ENCODE measurements at regions not wholly inside any gene's neighbourhood (a gene's known extent, or its start where the extent isn't known, plus 50 kb on each side); places are given as distances from the start of the nearest gene placed in this dataset.
A peak's percentile ranks its signal among the peaks of the same experiment; 100 is the strongest.
"Not testable (repeated sequence)": the region's sequence is repeated elsewhere in the genome, so short reads cannot be mapped to it uniquely, and the experiment has no call there.

DNA sequence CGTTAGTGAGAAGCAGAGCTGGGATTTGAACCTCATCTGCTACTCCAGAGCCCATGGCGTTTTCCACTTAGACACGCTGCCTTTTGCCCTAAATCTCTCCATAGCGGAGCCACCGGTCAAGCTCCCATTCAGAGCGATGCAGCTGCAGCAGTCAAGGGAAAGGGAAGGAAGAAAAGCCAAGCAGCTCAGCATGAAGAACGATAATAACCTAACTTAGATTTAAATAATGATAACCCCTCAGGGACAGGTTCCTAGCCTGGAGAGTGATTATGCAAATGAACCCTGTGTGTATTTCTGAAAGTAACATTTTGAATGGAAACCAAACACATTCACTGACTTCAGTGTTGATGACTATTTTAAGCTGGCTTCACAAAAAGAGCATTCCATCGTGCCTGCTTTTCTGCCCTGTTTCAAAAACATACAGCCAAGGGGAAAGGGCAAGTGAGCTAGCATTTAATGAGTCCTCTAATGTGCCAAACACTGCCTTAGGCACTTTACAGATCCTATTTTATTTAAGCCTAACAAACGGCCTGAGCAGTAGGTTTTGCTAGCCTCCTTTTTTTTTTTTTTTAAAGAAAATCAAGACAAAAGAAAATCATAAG, 798.3 kb downstream of the CDH8 start:
- H3K4me3 ChIP-seq (ENCODE audit: low read length), result no peak overlapping the region
- no peak for DNase-seq (ENCODE audit: low read depth, low spot score)

GRCh38 chr16:61233713-61234112, 802.5 kb downstream of the CDH8 start:
- DNase-seq (ENCODE audit: low read depth, low spot score), result no peak
- H3K4me3 ChIP-seq (ENCODE audit: low read length), result no peak overlapping the region

DNA sequence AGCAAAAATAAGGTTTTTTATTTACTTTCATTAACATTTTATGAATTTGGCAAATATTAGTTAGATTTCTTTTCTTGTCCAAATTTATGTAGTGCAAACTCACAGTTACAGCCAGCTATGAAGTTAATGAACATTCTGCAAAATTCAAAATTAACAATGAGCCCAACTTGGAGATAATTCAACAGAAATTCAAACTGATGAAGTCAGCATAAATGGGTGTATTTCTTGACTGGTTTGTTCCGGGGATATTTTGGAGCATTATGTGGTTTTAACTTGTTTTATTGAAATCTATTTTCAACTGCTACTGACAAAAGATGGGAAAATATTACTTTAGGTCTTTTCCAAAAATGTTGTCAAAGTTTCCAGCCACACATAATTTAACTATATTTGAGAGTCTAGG, 807.9 kb downstream of the CDH8 start:
- no peak overlapping the region for H3K4me3 ChIP-seq (ENCODE audit: low read length)
- DNase-seq (ENCODE audit: low read depth, low spot score), result no peak

DNA sequence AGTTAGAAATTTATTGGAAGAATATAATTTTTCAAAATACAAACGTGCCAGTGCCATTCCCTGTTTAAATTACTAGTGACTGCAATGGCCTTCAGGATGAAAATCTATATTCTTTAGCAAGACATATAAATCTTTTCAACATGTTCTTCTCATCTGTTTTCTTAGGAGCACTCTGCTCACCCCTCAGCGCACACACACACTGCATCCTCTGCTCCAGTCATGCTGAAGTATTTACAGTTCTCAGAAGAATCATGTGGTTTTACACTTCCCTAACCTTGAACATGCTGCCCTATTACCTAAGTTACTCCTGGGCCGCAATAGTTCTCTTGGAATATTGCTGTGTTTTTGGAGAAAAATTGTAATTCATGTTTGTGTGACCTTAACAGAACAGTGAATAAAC, 820.6 kb downstream of the CDH8 start:
- no peak overlapping the region for H3K4me3 ChIP-seq (ENCODE audit: low read length)
- no peak for DNase-seq (ENCODE audit: low read depth, low spot score)

GRCh38 chr16:61214780-61215179, 821.5 kb downstream of the CDH8 start:
- H3K4me3 ChIP-seq (ENCODE audit: low read length), result no peak overlapping the region
- no peak for DNase-seq (ENCODE audit: low read depth, low spot score)

DNA sequence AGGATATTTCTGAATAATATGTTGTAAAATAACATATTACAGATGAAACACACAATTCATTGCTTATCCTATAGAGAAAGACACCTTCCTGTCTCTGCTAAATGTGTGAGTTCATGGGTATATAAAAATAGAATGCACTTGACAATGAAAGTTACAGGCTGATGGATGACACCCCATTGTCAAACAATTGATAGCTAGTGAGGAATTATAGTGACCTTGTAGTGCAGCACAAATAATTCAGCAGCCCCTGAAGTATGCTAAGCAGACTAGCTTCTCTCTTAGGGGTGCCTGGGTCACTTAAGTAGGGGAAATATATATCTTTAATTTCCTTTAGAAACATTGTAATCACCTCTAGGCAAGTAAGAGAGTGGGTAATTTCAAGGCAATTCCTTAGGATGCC, 826.2 kb downstream of the CDH8 start:
- H3K4me3 ChIP-seq (ENCODE audit: low read length), result no peak overlapping the region

GRCh38 chr16:61195006-61195405, 841.2 kb downstream of the CDH8 start:
- no peak for DNase-seq (ENCODE audit: low read depth, low spot score)

More for the DNA sequence above, 826.2 kb downstream of the CDH8 start:
- DNase-seq (ENCODE audit: low read depth, low spot score), result no peak

GRCh38 chr16:61194573-61194972, 841.7 kb downstream of the CDH8 start:
- no peak for DNase-seq (ENCODE audit: low read depth, low spot score)
- no peak overlapping the region for H3K4me3 ChIP-seq (ENCODE audit: low read length)

More at GRCh38 chr16:61195006-61195405, 841.2 kb downstream of the CDH8 start:
- H3K4me3 ChIP-seq (ENCODE audit: low read length), result no peak overlapping the region

GRCh38 chr16:61182391-61182790, 853.8 kb downstream of the CDH8 start:
- DNase-seq (ENCODE audit: low read depth, low spot score), result no peak
- H3K4me3 ChIP-seq (ENCODE audit: low read length), result no peak overlapping the region

- H3K4me3 ChIP-seq (ENCODE audit: low read length), result no peak overlapping the region
- DNase-seq (ENCODE audit: low read depth, low spot score), result no peak
Observed at GRCh38 chr16:61181982-61182381, 854.3 kb downstream of the CDH8 start.

DNA sequence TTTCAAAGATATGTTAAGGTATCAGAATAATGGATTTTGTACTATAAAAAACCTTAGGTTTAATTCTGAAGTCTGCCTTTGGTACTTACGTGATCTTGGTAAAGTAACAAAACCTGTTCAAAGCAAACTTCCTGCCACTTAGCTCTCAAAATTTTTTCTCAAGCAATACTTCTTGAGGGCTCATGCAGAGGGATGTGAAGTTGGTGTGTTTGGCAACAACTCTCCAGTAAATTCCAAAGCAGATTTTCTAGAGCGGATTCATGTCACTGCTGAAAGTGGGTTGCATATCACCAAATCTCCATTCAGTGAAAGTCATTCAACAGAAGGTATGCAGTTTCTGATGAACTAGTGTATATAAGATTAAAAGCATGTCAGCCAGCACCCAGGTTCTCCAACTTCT, 856.7 kb downstream of the CDH8 start:
- DNase-seq (ENCODE audit: low read depth, low spot score), result no peak
- no peak overlapping the region for H3K4me3 ChIP-seq (ENCODE audit: low read length)

DNA sequence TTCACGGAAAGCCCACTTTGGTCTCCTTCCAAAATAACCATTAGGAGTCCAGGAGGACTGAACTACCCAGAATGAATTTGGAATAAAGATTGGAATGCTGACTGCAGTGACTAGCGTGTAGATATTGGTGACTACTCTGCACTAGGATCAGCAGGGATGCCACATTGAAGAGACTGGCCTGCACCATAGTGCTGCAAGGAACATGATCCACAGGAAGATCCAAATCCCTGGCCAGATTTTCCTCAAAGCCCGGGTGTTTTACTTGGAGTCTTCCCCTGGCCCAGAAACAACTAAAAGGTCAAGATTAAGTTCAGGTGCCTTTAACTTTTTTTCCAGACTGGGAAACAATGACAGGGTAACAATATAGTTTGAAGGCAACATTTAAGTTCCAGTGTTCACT, 870.4 kb downstream of the CDH8 start:
- no peak for DNase-seq (ENCODE audit: low read depth, low spot score)

DNA sequence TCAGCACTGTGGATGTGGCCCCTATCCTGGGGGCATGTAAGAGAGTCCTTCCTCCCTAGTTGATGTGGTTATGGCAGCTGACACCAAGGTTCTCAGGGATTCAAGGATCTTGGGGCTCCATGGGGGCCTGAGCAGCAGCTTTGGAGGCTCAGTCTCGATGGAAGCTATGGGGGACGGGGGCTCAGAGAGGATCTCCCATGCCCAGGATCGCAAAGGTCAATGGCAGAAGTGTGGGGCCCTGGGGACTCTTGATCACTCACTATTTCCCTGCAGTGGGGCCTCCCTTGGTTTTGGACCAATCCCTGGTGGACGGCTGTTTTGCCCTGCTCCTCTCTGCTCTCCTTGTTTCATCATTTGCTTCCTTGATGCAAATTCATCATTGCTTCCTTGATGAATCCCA, 885.9 kb downstream of the CDH8 start:
- H3K4me3 ChIP-seq (ENCODE audit: low read length), result no peak overlapping the region
- no peak for DNase-seq (ENCODE audit: low read depth, low spot score)

More for the DNA sequence above, 870.4 kb downstream of the CDH8 start:
- no peak overlapping the region for H3K4me3 ChIP-seq (ENCODE audit: low read length)

GRCh38 chr16:61149709-61150108, 886.5 kb downstream of the CDH8 start:
- no peak for DNase-seq (ENCODE audit: low read depth, low spot score)
- no peak overlapping the region for H3K4me3 ChIP-seq (ENCODE audit: low read length)

- H3K4me3 ChIP-seq (ENCODE audit: low read length), result no peak overlapping the region
- DNase-seq (ENCODE audit: low read depth, low spot score), result peak; percentile 37
Observed at GRCh38 chr16:61148930-61149329, 887.3 kb downstream of the CDH8 start.

DNA sequence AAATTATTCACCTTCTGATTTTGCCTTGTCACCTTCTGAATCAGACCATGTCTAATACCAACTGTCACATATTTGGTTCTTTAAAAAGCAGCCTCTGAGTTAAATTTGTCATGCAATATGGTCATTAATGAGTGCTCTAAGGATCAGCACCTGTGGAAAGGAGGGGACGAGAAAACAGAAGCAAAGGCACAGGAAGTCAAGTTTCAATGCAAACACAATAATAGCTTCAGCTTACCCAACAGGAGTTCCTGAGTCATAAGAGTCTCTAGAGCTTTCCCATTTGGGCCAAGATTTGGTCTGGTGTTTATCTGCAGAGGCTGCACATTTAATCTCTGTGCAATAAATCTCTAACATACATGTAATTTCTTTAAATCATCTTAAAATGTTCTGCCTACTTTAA, 889.8 kb downstream of the CDH8 start:
- DNase-seq (ENCODE audit: low read depth, low spot score), result no peak
- no peak overlapping the region for H3K4me3 ChIP-seq (ENCODE audit: low read length)

DNA sequence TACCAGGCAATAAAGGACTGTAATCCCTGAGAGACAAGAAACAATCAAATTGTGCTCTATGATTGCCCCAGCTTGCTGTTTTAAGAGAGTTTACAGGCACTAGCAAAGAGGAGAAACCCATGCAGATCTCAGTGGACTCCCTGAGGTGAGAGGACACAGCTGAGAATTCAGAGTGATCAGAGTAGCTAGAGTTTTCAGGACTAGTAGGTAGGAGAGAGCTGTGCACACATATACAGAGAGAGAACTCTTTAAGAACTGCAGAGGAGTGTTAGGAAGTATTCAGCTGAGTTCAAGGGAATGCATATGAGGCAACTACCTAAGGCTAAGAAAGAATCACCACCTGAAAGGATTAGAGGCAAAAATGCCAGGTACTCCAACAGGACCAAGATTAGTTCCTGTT, 904.8 kb downstream of the CDH8 start:
- H3K4me3 ChIP-seq (ENCODE audit: low read length), result no peak overlapping the region
- no peak for DNase-seq (ENCODE audit: low read depth, low spot score)

DNA sequence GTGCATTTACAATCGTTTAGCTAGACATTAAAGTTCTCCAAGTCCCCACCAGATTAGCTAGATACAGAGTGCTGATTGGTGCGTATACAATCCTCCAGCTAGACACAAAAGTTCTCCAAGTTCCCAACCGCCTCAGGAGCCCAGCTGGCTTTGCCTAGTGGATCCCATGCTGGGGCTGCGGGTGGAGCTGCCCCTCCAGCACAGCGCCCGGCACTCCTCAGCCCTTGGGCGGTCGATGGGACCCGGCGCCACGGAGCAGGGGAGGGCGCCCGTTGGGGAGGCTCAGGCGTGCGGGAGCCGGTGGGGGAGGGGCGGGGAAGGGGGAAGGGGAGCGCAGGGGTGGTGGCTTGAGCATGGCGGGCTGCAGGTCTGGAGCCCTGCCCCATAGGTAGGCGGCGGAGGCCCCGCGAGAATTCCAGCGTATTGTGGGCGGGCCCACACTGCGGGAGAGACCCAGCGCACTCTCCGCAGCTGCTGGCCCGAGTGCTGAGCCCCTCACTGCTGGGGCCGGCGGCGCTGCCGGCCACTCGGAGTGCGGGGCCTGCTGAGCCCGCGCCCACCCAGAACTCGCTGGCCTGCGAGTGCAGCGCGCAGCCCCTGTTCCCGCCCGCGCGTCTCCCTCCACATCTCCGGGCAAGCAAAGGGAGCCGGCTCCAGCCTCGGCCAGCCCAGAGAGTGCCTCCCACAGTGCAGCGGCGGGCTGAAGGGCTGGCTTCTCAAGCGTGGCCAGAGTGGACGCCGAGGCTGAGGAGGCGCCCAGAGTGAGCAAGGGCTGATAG, 907.5 kb downstream of the CDH8 start:
- DNase-seq (ENCODE audit: low read depth, low spot score), result no peak
- H3K4me3 ChIP-seq (ENCODE audit: low read length), result no peak overlapping the region

DNA sequence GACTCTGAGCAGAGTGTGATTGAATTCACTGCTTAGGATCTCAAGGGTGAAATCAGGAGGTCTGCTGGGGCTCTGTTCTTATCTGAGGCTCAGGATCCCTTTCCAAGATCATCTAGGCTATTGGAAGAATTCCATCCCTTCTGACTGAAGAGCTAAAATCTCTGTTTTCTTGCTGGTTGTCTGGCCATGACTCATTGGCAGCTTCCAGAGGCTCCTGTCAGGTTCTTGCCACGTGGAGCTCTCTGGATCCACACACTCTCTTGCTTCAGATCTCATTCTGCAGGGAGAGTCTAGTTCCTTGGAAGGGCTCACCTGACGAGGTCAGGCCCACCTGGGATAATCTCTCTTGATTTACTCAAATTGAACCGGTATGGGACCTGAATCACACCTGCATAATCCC, 930.7 kb downstream of the CDH8 start:
- DNase-seq (ENCODE audit: low read depth, low spot score), result no peak
- no peak overlapping the region for H3K4me3 ChIP-seq (ENCODE audit: low read length)

- no peak for DNase-seq (ENCODE audit: low read depth, low spot score)
Observed at GRCh38 chr16:61098505-61098904, 937.7 kb downstream of the CDH8 start.

DNA sequence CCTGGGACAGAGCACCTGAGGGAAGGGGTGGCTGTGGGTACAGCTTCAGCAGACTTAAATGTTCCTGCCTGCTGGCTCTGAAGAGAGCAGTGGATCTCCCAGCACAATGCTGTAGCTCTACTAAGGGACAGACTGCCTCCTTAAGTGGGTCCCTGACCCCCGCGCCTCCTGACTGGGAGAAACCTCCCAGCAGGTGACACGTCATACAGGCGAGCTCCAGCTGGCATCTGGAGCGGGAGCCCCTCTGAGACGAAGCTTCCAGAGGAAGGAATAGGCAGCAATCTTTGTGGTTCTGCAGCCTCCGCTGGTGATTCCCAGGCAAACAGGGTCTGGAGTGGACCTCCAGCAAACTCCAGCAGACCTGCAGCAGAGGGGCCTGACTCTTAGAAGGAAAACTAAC, 944.9 kb downstream of the CDH8 start:
- DNase-seq (ENCODE audit: low read depth, low spot score); H3K4me3 ChIP-seq (ENCODE audit: low read length): not testable (repeated sequence)

More at GRCh38 chr16:61098505-61098904, 937.7 kb downstream of the CDH8 start:
- H3K4me3 ChIP-seq (ENCODE audit: low read length), result no peak overlapping the region

Data from Jurkat, Clone E6-1 (cell line).